Fibroblast of the conjunctiva (primary cell): ENCODE measurements at regions not wholly inside any gene's neighbourhood (a gene's known extent, or its start where the extent isn't known, plus 50 kb on each side); places are given as distances from the start of the nearest gene placed in this dataset.
"Not testable (repeated sequence)": the region's sequence is repeated elsewhere in the genome, so short reads cannot be mapped to it uniquely, and the experiment has no call there.

Source experiments
- DNase-seq: peaks from one replicate; pipeline ENCODE4 v3.0.0-alpha.2; 2010; ENCODE audit warnings: low read depth

GRCh38 chr3:31290046-31290445 lies 242.7 kb upstream of the STT3B start:
- DNase-seq: no peak

DNA sequence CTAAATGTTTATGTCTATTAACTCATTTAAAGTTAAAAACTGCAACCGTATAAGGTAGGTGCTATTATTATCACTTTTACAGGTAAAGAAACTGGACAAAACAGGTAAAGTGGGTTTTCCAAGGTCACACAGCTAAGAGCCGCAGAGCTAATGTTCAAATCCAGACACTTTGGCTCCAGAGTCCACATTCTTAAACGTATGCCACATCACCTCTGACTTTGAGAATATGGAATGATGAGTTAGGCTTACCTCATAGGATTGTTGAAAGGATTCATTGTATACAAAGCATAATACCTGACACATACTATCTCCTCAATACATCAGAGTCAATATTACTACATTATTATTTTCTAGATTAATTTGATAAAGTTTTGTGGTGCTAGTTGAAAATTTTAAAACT lies 240.9 kb upstream of the STT3B start:
- DNase-seq: no peak

DNA sequence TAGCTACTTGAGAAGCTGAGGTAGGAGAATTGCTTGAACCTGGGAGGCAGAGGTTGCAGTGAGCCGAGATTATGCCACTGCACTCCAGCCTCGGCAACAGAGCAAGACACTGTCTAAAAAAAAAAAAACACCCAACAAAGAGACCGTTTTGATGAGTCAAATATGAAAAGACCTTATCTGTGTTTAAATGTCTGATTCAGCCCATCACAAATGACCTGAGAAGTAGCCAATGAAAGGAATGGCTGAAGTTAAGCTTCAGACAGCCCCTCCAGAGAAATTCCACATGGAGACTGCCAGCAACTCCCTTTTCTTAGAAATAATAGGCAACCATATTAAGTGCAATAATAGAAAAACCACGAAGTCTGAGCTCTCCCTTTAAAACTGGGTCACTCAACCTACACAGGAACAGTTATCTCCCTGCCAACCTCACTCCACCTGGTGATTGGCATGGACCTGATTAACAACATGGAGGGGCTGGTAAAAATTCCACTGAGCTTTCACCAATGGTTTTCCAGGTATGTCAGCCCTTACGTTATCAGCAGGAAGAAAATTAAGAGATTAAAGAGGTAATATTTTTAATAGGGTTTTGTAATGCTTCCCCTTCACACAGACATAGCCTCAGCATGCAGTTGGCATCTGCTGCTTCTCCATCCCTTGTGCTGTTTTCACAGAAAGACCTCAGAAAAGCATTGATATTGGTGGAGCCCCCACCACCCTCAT lies 238.1 kb upstream of the STT3B start:
- no peak for DNase-seq

- no peak for DNase-seq
Measured at GRCh38 chr3:31295150-31295765, 237.5 kb upstream of the STT3B start.

- DNase-seq: no peak
Measured at GRCh38 chr3:31297726-31298298, 234.9 kb upstream of the STT3B start.

- no peak for DNase-seq
Measured at GRCh38 chr3:31300456-31301443, 232.0 kb upstream of the STT3B start.

GRCh38 chr3:31302343-31302742 lies 230.4 kb upstream of the STT3B start:
- no peak for DNase-seq

DNA sequence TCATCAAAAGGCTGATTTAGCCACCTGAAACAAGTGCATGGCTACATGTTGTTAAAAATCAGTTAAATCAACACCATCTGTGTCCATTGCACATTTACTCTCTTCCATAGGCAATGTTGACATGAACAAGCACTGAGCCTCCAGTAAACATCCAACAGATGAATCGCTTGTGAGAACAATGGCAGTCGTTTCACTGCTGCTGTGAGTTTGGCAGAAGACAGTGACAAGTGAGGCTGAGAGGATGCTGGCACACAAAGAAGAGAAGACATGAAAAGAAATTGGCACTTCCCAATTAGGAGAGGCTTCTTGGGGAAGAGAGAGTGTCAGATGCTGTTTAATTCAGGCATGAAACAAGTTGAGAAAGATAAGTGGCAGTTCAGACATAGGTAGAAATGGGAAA lies 227.4 kb upstream of the STT3B start:
- DNase-seq: no peak

GRCh38 chr3:31307131-31307785 lies 225.5 kb upstream of the STT3B start:
- no peak for DNase-seq

GRCh38 chr3:31311559-31311958 lies 221.2 kb upstream of the STT3B start:
- no peak for DNase-seq

DNA sequence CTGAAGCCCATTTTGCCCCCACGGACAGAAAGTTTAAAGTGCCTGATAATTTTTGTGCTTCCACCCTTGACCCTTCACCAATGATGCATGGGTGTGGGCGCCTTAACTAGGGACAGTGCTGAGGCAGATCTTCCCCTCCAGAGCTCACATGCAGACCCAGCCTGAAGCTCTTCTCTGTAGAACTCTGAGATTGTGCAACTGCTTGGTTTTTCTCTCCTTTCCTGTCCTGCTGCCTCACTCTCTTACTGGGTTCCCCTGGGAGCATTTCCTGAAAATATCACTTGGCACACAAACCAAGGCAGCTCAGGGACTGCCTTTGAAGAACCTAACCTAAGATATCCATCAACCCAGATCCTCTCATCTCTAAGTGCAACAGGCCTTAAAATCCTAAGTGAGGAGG lies 220.3 kb upstream of the STT3B start:
- DNase-seq: no peak

DNA sequence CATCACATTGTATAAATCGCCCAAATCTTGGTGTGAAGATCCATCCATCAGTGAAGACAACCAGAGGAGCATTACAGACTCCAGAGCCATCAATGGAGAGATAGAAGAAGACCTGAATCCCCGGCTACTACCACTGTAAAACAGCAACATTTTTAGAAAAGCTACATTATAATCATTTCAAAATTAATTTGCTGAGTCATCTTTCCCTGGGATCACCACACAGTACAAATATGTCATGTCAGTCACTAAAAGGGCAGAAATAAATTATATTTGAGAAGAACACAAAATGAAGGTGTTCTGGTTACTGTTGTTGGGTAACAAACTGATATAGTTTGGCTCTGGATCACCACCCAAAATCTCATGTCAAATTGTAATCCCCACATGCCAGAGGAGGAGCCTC lies 218.5 kb upstream of the STT3B start:
- no peak for DNase-seq

- DNase-seq: no peak
Measured at GRCh38 chr3:31319332-31319731, 213.4 kb upstream of the STT3B start.

DNA sequence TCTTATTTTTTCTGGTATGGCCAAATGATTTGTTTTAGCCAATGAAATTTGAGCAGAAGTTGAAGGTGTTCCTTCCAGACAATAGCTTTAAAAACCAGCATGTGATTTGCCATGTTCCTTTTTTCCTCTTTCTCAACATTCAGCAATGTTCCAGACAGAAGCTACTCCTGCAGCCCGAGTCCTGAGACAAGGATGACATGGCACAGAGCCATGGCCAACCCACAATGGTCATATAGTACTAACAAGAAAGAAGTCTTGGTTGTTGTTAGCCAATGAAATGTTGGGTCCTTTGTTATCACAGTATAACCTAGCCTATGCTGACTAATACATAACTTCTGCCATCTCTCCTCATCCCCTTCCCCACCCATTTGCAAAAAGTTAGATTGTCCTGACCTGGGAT lies 211.1 kb upstream of the STT3B start:
- no peak for DNase-seq

GRCh38 chr3:31322460-31322859 lies 210.3 kb upstream of the STT3B start:
- DNase-seq: no peak

DNA sequence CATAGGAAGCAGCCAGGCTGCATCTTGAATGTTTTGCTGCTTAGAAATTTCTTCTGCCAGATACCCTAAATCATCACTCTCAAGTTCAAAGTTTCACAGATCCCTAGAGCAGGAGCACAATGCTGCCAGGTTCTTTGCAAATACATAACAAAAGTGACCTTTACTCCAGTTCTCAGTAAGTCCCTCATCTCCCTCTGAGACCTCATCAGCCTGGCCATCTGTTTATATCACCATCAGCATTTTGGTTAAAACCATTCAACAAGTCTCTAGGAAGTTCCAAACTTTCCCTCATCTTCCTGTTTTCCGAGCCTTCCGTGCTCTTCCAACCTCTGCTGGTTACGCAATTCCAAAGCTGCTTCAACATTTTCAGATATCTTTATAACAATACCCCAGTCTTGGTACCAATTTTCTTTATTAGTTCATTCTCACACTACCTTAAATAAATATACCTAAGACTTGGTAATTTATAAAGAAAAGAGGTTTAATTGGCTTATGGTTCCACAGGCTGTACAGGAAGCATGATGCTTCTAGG lies 204.8 kb upstream of the STT3B start:
- not testable (repeated sequence) for DNase-seq

GRCh38 chr3:31331278-31331677 lies 201.4 kb upstream of the STT3B start:
- DNase-seq: no peak

GRCh38 chr3:31341130-31341529 lies 191.6 kb upstream of the STT3B start:
- DNase-seq: no peak

DNA sequence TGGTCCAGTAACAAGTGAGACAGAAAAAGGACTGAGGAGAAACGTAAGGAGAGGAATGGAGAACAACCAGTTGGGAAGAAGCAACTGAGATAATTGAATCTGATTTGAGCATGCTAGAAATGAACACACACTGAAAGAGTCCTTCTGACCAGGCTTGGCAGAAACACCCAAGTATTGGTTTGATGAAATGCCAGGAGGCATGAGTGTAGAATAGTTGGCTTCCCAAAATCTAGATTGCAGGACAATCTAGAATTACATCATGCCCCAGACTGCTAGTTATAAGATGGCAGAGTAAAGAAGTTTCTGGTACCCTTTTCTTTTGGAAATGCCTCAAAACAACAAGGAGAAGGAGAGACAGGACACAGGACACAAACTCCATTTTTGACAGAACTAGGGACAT lies 189.7 kb upstream of the STT3B start:
- no peak for DNase-seq

- DNase-seq: no peak
Measured at GRCh38 chr3:31345581-31345980, 187.1 kb upstream of the STT3B start.

GRCh38 chr3:31346542-31346979 lies 186.2 kb upstream of the STT3B start:
- DNase-seq: no peak
